ENCODE measurements at regions not wholly inside any gene's neighbourhood (a gene's known extent, or its start where the extent isn't known, plus 50 kb on each side); places are given as distances from the start of the nearest gene placed in this dataset.
A peak's percentile ranks its signal among the peaks of the same experiment; 100 is the strongest.

DNA sequence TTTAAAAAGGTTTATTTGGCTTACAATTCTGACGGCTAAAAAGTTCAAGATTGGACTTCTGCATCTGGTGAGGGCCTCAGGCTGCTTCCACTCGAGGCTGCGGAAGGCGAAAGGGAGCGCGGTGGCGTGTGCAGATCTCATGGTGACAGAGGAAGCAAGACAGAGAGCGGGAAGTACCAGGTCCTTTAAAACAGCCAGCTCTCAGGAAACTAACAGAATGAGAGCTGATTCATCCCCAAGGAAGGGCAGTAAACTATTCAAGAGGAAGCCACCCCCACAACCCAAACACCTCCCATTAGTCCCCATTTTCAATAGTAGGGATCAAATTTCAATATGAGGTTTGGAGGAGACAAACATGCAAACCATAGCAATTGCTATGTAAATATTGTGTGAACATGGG, 2144.2 kb upstream of the AGA start:
- in situ Hi-C loops (cut with HindIII; ENCODE audit: low sequenced_read_pairs): no loop called here
- H3K4me3 ChIP-seq (ENCODE audit: low read depth, low read length): no peak overlapping the region
- no peak for TF ChIP-seq CTCF (IDR thresholded peaks at IDR 0.05; ENCODE audit: low read depth, low read length, missing control alignments)
- DNase-seq (ENCODE audit: low read depth): no peak

GRCh38 chr4:179595671-179596410, 2153.6 kb upstream of the AGA start:
- no peak overlapping the region for H3K4me3 ChIP-seq (ENCODE audit: low read depth, low read length)
- DNase-seq (ENCODE audit: low read depth): peak; percentile 73
- TF ChIP-seq CTCF (IDR thresholded peaks at IDR 0.05; ENCODE audit: low read depth, low read length, missing control alignments): no peak
- in situ Hi-C loops (cut with HindIII; ENCODE audit: low sequenced_read_pairs): no loop called here

- DNase-seq (ENCODE audit: low read depth): no peak
- TF ChIP-seq CTCF (IDR thresholded peaks at IDR 0.05; ENCODE audit: low read depth, low read length, missing control alignments): no peak
- in situ Hi-C loops (cut with HindIII; ENCODE audit: low sequenced_read_pairs): no loop called here
- no peak overlapping the region for H3K4me3 ChIP-seq (ENCODE audit: low read depth, low read length)
Measured at GRCh38 chr4:179596621-179597020, 2154.4 kb upstream of the AGA start.

GRCh38 chr4:179597301-179597700, 2155.1 kb upstream of the AGA start:
- DNase-seq (ENCODE audit: low read depth): no peak

DNA sequence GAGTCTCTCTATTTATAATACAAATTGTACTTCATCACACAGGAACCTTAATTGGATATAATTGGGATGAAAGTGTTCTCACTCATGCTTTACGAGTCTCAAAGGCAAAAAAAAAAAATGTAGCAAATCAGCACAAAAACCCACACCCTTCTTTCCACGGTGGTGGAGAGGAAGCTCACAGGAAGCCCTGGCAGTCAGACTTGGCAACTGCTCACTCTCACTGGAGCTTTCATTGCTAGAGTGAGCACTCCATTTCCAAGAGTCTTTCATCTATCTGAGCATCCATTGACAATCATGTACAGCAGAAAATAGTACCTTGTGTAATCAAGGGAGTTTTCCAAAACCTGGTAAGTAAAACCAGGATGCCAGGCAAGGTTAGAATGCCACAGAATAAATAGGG, 2159.4 kb upstream of the AGA start:
- no peak for TF ChIP-seq CTCF (IDR thresholded peaks at IDR 0.05; ENCODE audit: low read depth, low read length, missing control alignments)
- H3K4me3 ChIP-seq (ENCODE audit: low read depth, low read length): no peak overlapping the region
- no peak for DNase-seq (ENCODE audit: low read depth)
- in situ Hi-C loops (cut with HindIII; ENCODE audit: low sequenced_read_pairs): no loop called here

More at GRCh38 chr4:179597301-179597700, 2155.1 kb upstream of the AGA start:
- in situ Hi-C loops (cut with HindIII; ENCODE audit: low sequenced_read_pairs): no loop called here
- no peak overlapping the region for H3K4me3 ChIP-seq (ENCODE audit: low read depth, low read length)
- no peak for TF ChIP-seq CTCF (IDR thresholded peaks at IDR 0.05; ENCODE audit: low read depth, low read length, missing control alignments)

- in situ Hi-C loops (cut with HindIII; ENCODE audit: low sequenced_read_pairs): no loop called here
- TF ChIP-seq CTCF (IDR thresholded peaks at IDR 0.05; ENCODE audit: low read depth, low read length, missing control alignments): no peak
- peak; percentile 48 for DNase-seq (ENCODE audit: low read depth)
- no peak overlapping the region for H3K4me3 ChIP-seq (ENCODE audit: low read depth, low read length)
Measured at GRCh38 chr4:179605196-179605595, 2163.0 kb upstream of the AGA start.

Data from astrocyte of the cerebellum (primary cell).